ENCODE measurements at regions not wholly inside any gene's neighbourhood (a gene's known extent, or its start where the extent isn't known, plus 50 kb on each side); places are given as distances from the start of the nearest gene placed in this dataset.

- no peaks in the 10 kb centered on the region for H3K36me3 ChIP-seq (ENCODE audit: control insufficient read depth in 3 of 3, insufficient read depth in 2 of 3, low read depth in 1 of 3, low read length in 3 of 3)
- no peaks in the 10 kb centered on the region for H3K9me3 ChIP-seq (ENCODE audit: control insufficient read depth in 2 of 2, insufficient read depth in 1 of 2, low read depth in 1 of 2, low read length in 1 of 2)
- DNase-seq (no peak), FAIRE-seq (no peak)
- no peak overlapping the region for H3K4me3 ChIP-seq (ENCODE audit: low read depth in 1 of 3, low read length in 3 of 3)
- no peaks in the 10 kb centered on the region for H3K4me1 ChIP-seq (ENCODE audit: control insufficient read depth in 3 of 3, insufficient read depth in 2 of 3, low read depth in 1 of 3, low read length in 2 of 3)
- 66 to 84% (median 75%) methylated on average over 3 of the region's 3 CpGs for WGBS, 3 donors
- H3K27ac ChIP-seq (ENCODE audit: low read depth in 1 of 3, low read length in 2 of 3) = no peak overlapping the region
- H3K27me3 ChIP-seq (ENCODE audit: control insufficient read depth in 3 of 3, insufficient read depth in 3 of 3, low read length in 3 of 3) = no peaks in the 10 kb centered on the region
Measured at GRCh38 chr2:14684516-14684915, 52.0 kb downstream of the LRATD1 start.

- H3K27me3 ChIP-seq (ENCODE audit: control insufficient read depth in 3 of 3, insufficient read depth in 3 of 3, low read length in 3 of 3) = no peaks in the 10 kb centered on the region
- WGBS, 3 donors = 90 to 93% (median 92%) methylated on average over 4 of the region's 4 CpGs
- H3K27ac ChIP-seq (ENCODE audit: low read depth in 1 of 3, low read length in 2 of 3) = no peak overlapping the region
- DNase-seq (no peak), FAIRE-seq (no peak)
- H3K36me3 ChIP-seq (ENCODE audit: control insufficient read depth in 3 of 3, insufficient read depth in 2 of 3, low read depth in 1 of 3, low read length in 3 of 3) = no peaks in the 10 kb centered on the region
- H3K9me3 ChIP-seq (ENCODE audit: control insufficient read depth in 2 of 2, insufficient read depth in 1 of 2, low read depth in 1 of 2, low read length in 1 of 2) = peaks cover 0 to 5% of the 10 kb centered on the region in 2 donors
- H3K4me1 ChIP-seq (ENCODE audit: control insufficient read depth in 3 of 3, insufficient read depth in 2 of 3, low read depth in 1 of 3, low read length in 2 of 3) = no peaks in the 10 kb centered on the region
- no peak overlapping the region for H3K4me3 ChIP-seq (ENCODE audit: low read depth in 1 of 3, low read length in 3 of 3)
Measured at GRCh38 chr2:14690926-14691325, 58.4 kb downstream of the LRATD1 start.

GRCh38 chr2:14693874-14694273 lies 61.4 kb downstream of the LRATD1 start:
- Histone ChIP-seq H3K27ac (ENCODE audit: low read depth in 1 of 3, low read length in 2 of 3) (no peak overlapping the region), H3K4me1 (ENCODE audit: control insufficient read depth in 3 of 3, insufficient read depth in 2 of 3, low read depth in 1 of 3, low read length in 2 of 3) (no peaks in the 10 kb centered on the region), H3K27me3 (ENCODE audit: control insufficient read depth in 3 of 3, insufficient read depth in 3 of 3, low read length in 3 of 3) (no peaks in the 10 kb centered on the region), H3K9me3 (ENCODE audit: control insufficient read depth in 2 of 2, insufficient read depth in 1 of 2, low read depth in 1 of 2, low read length in 1 of 2) (peaks cover 0 to 5% of the 10 kb centered on the region in 2 donors), H3K36me3 (ENCODE audit: control insufficient read depth in 3 of 3, insufficient read depth in 2 of 3, low read depth in 1 of 3, low read length in 3 of 3) (no peaks in the 10 kb centered on the region), H3K4me3 (ENCODE audit: low read depth in 1 of 3, low read length in 3 of 3) (no peak overlapping the region)
- DNase-seq (no peak), FAIRE-seq (no peak)
- WGBS, 3 donors = 80 to 90% (median 86%) methylated on average over 2 of the region's 2 CpGs

- Histone ChIP-seq H3K4me3 (ENCODE audit: low read depth in 1 of 3, low read length in 3 of 3) (no peak overlapping the region), H3K4me1 (ENCODE audit: control insufficient read depth in 3 of 3, insufficient read depth in 2 of 3, low read depth in 1 of 3, low read length in 2 of 3) (no peaks in the 10 kb centered on the region), H3K36me3 (ENCODE audit: control insufficient read depth in 3 of 3, insufficient read depth in 2 of 3, low read depth in 1 of 3, low read length in 3 of 3) (no peaks in the 10 kb centered on the region), H3K9me3 (ENCODE audit: control insufficient read depth in 2 of 2, insufficient read depth in 1 of 2, low read depth in 1 of 2, low read length in 1 of 2) (no peaks in the 10 kb centered on the region), H3K27ac (ENCODE audit: low read depth in 1 of 3, low read length in 2 of 3) (no peak overlapping the region), H3K27me3 (ENCODE audit: control insufficient read depth in 3 of 3, insufficient read depth in 3 of 3, low read length in 3 of 3) (no peaks in the 10 kb centered on the region)
- no peak for DNase-seq
- FAIRE-seq = no peak
- 73 to 86% (median 77%) methylated on average over 2 of the region's 2 CpGs for WGBS, 3 donors
Measured at GRCh38 chr2:14700753-14701152, 68.2 kb downstream of the LRATD1 start.

- Histone ChIP-seq H3K4me3 (ENCODE audit: low read depth in 1 of 3, low read length in 3 of 3) (no peak overlapping the region), H3K27me3 (ENCODE audit: control insufficient read depth in 3 of 3, insufficient read depth in 3 of 3, low read length in 3 of 3) (no peaks in the 10 kb centered on the region), H3K36me3 (ENCODE audit: control insufficient read depth in 3 of 3, insufficient read depth in 2 of 3, low read depth in 1 of 3, low read length in 3 of 3) (no peaks in the 10 kb centered on the region), H3K4me1 (ENCODE audit: control insufficient read depth in 3 of 3, insufficient read depth in 2 of 3, low read depth in 1 of 3, low read length in 2 of 3) (no peaks in the 10 kb centered on the region), H3K9me3 (ENCODE audit: control insufficient read depth in 2 of 2, insufficient read depth in 1 of 2, low read depth in 1 of 2, low read length in 1 of 2) (no peaks in the 10 kb centered on the region), H3K27ac (ENCODE audit: low read depth in 1 of 3, low read length in 2 of 3) (no peak overlapping the region)
- DNase-seq = no peak
- FAIRE-seq = no peak
- WGBS, 3 donors = 82 to 92% (median 87%) methylated on average over 3 of the region's 3 CpGs
Measured at GRCh38 chr2:14702258-14702657, 69.7 kb downstream of the LRATD1 start.

GRCh38 chr2:14706201-14706600 lies 73.7 kb downstream of the LRATD1 start:
- DNase-seq = no peak
- Histone ChIP-seq H3K9me3 (ENCODE audit: control insufficient read depth in 2 of 2, insufficient read depth in 1 of 2, low read depth in 1 of 2, low read length in 1 of 2) (no peaks in the 10 kb centered on the region), H3K36me3 (ENCODE audit: control insufficient read depth in 3 of 3, insufficient read depth in 2 of 3, low read depth in 1 of 3, low read length in 3 of 3) (no peaks in the 10 kb centered on the region), H3K27ac (ENCODE audit: low read depth in 1 of 3, low read length in 2 of 3) (no peak overlapping the region), H3K4me1 (ENCODE audit: control insufficient read depth in 3 of 3, insufficient read depth in 2 of 3, low read depth in 1 of 3, low read length in 2 of 3) (no peaks in the 10 kb centered on the region), H3K4me3 (ENCODE audit: low read depth in 1 of 3, low read length in 3 of 3) (no peak overlapping the region), H3K27me3 (ENCODE audit: control insufficient read depth in 3 of 3, insufficient read depth in 3 of 3, low read length in 3 of 3) (no peaks in the 10 kb centered on the region)
- 94 to 100% (median 96%) methylated on average over 1 of the region's 1 CpG for WGBS, 3 donors
- no peak for FAIRE-seq

- H3K36me3 ChIP-seq (ENCODE audit: control insufficient read depth in 3 of 3, insufficient read depth in 2 of 3, low read depth in 1 of 3, low read length in 3 of 3) = no peaks in the 10 kb centered on the region
- H3K4me1 ChIP-seq (ENCODE audit: control insufficient read depth in 3 of 3, insufficient read depth in 2 of 3, low read depth in 1 of 3, low read length in 2 of 3) = no peaks in the 10 kb centered on the region
- no peak for FAIRE-seq
- no peaks in the 10 kb centered on the region for H3K27me3 ChIP-seq (ENCODE audit: control insufficient read depth in 3 of 3, insufficient read depth in 3 of 3, low read length in 3 of 3)
- no peak overlapping the region for H3K27ac ChIP-seq (ENCODE audit: low read depth in 1 of 3, low read length in 2 of 3)
- DNase-seq = no peak
- H3K9me3 ChIP-seq (ENCODE audit: control insufficient read depth in 2 of 2, insufficient read depth in 1 of 2, low read depth in 1 of 2, low read length in 1 of 2) = no peaks in the 10 kb centered on the region
- 64 to 74% (median 70%) methylated on average over 5 of the region's 5 CpGs for WGBS, 3 donors
- H3K4me3 ChIP-seq (ENCODE audit: low read depth in 1 of 3, low read length in 3 of 3) = no peak overlapping the region
Measured at GRCh38 chr2:14712111-14712510, 79.6 kb downstream of the LRATD1 start.

- H3K4me1 ChIP-seq (ENCODE audit: control insufficient read depth in 3 of 3, insufficient read depth in 2 of 3, low read depth in 1 of 3, low read length in 2 of 3) = no peaks in the 10 kb centered on the region
- H3K4me3 ChIP-seq (ENCODE audit: low read depth in 1 of 3, low read length in 3 of 3) = no peak overlapping the region
- FAIRE-seq = no peak
- H3K36me3 ChIP-seq (ENCODE audit: control insufficient read depth in 3 of 3, insufficient read depth in 2 of 3, low read depth in 1 of 3, low read length in 3 of 3) = no peaks in the 10 kb centered on the region
- no peak for DNase-seq
- H3K9me3 ChIP-seq (ENCODE audit: control insufficient read depth in 2 of 2, insufficient read depth in 1 of 2, low read depth in 1 of 2, low read length in 1 of 2) = no peaks in the 10 kb centered on the region
- H3K27me3 ChIP-seq (ENCODE audit: control insufficient read depth in 3 of 3, insufficient read depth in 3 of 3, low read length in 3 of 3) = no peaks in the 10 kb centered on the region
- 77 to 87% (median 84%) methylated on average over 5 of the region's 5 CpGs for WGBS, 3 donors
- no peak overlapping the region for H3K27ac ChIP-seq (ENCODE audit: low read depth in 1 of 3, low read length in 2 of 3)
Measured at GRCh38 chr2:14713248-14713647, 80.7 kb downstream of the LRATD1 start.

- no peaks in the 10 kb centered on the region for H3K36me3 ChIP-seq (ENCODE audit: control insufficient read depth in 3 of 3, insufficient read depth in 2 of 3, low read depth in 1 of 3, low read length in 3 of 3)
- WGBS, 3 donors = 88 to 95% (median 89%) methylated on average over 1 of the region's 1 CpG
- no peaks in the 10 kb centered on the region for H3K4me1 ChIP-seq (ENCODE audit: control insufficient read depth in 3 of 3, insufficient read depth in 2 of 3, low read depth in 1 of 3, low read length in 2 of 3)
- DNase-seq (no peak), FAIRE-seq (no peak)
- H3K4me3 ChIP-seq (ENCODE audit: low read depth in 1 of 3, low read length in 3 of 3) = no peak overlapping the region
- no peaks in the 10 kb centered on the region for H3K27me3 ChIP-seq (ENCODE audit: control insufficient read depth in 3 of 3, insufficient read depth in 3 of 3, low read length in 3 of 3)
- no peaks in the 10 kb centered on the region for H3K9me3 ChIP-seq (ENCODE audit: control insufficient read depth in 2 of 2, insufficient read depth in 1 of 2, low read depth in 1 of 2, low read length in 1 of 2)
- no peak overlapping the region for H3K27ac ChIP-seq (ENCODE audit: low read depth in 1 of 3, low read length in 2 of 3)
Measured at GRCh38 chr2:14715600-14715999, 83.1 kb downstream of the LRATD1 start.

Measured in small intestine (tissue), 7 donors.